OCI-LY3 (cell line): ENCODE measurements at regions not wholly inside any gene's neighbourhood (a gene's known extent, or its start where the extent isn't known, plus 50 kb on each side); places are given as distances from the start of the nearest gene placed in this dataset.

ENCODE experiments used
- CTCF ChIP-seq: fragments of 200-600, 300-600 bp; sonication (generic); IDR thresholded peaks from 2 replicates; pipeline ENCODE4 v1.5.1; 2014; ENCODE audit warnings: antibody characterized with exemption, low read length, low read depth
- EZH2phosphoT487 ChIP-seq: fragments of 200-600 bp; shearing (Covaris generic); IDR thresholded peaks from 2 replicates; pipeline ENCODE4 v1.6.1; 2018; ENCODE audit warnings: antibody characterized with exemption, mixed run types, low read depth

- no peak for TF ChIP-seq CTCF
- no peak for TF ChIP-seq EZH2phosphoT487
Measured at GRCh38 chr5:16994565-16994964, 58.5 kb upstream of the MYO10 start.
